ENCODE measurements at regions not wholly inside any gene's neighbourhood (a gene's known extent, or its start where the extent isn't known, plus 50 kb on each side); places are given as distances from the start of the nearest gene placed in this dataset.

GRCh38 chr2:16177671-16178180 is 237.4 kb downstream of the MYCN start:
- TF ChIP-seq, protein P1, sequence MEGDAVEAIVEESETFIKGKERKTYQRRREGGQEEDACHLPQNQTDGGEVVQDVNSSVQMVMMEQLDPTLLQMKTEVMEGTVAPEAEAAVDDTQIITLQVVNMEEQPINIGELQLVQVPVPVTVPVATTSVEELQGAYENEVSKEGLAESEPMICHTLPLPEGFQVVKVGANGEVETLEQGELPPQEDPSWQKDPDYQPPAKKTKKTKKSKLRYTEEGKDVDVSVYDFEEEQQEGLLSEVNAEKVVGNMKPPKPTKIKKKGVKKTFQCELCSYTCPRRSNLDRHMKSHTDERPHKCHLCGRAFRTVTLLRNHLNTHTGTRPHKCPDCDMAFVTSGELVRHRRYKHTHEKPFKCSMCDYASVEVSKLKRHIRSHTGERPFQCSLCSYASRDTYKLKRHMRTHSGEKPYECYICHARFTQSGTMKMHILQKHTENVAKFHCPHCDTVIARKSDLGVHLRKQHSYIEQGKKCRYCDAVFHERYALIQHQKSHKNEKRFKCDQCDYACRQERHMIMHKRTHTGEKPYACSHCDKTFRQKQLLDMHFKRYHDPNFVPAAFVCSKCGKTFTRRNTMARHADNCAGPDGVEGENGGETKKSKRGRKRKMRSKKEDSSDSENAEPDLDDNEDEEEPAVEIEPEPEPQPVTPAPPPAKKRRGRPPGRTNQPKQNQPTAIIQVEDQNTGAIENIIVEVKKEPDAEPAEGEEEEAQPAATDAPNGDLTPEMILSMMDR (IDR thresholded peaks at IDR 0.05), result no peak
- TF ChIP-seq POLR2A (IDR thresholded peaks at IDR 0.05), result no peak

Measured in thyroid gland (tissue), 4 donors.